ENCODE measurements at regions not wholly inside any gene's neighbourhood (a gene's known extent, or its start where the extent isn't known, plus 50 kb on each side); places are given as distances from the start of the nearest gene placed in this dataset.

GRCh38 chr22:48250937-48251530 is 1488.6 kb downstream of the TBC1D22A start:
- Histone ChIP-seq H3K27ac (ENCODE audit: low read depth) (no peak overlapping the region), H3K36me3 (ENCODE audit: insufficient read depth) (no peaks in the 10 kb centered on the region; the same call in 1 of the 2 replicates), H3K4me2 (no peak overlapping the region), H3K4me1 (ENCODE audit: insufficient read depth) (0 out of 2 replicates have a peak, but pooled peaks cover 4% of the 10 kb centered on the region), H3K9me2 (ENCODE audit: insufficient read depth) (no peaks in the 10 kb centered on the region), H3F3A (replicated peaks; ENCODE audit: low read depth) (no peaks in the 10 kb centered on the region), H3K79me2 (replicated peaks; ENCODE audit: insufficient read depth) (no peaks in the 10 kb centered on the region), H3K4me3 (no peak overlapping the region), H4K20me1 (replicated peaks; ENCODE audit: insufficient read depth) (no peaks in the 10 kb centered on the region), H2AFZ (no peak overlapping the region), H3K27me3 (ENCODE audit: insufficient read depth) (no peaks in the 10 kb centered on the region)
- Mint-ChIP-seq H3K4me3 (no peak overlapping the region), H3K27me3 (ENCODE audit: insufficient read depth, low read depth, poor library complexity) (peaks cover 8% of the 10 kb centered on the region), H3K36me3 (ENCODE audit: low read depth) (no peaks in the 10 kb centered on the region), H3K9me3 (no peaks in the 10 kb centered on the region), H3K4me1 (peaks cover 16% of the 10 kb centered on the region), H3K27ac (no peak overlapping the region)
- no peak for ATAC-seq
- DNase-seq (ENCODE audit: low spot score) = no peak
- TF ChIP-seq CTCF (conservative IDR thresholded peaks at IDR 0.05; ENCODE audit: low read depth in 2 of 2) = no peak
- TF ChIP-seq EZH2 (IDR thresholded peaks at IDR 0.05; ENCODE audit: low read depth, unreplicated experiment) = no peak
- no peak for TF ChIP-seq STAT1 (IDR thresholded peaks at IDR 0.05; ENCODE audit: unreplicated experiment)
- TF ChIP-seq, protein P1, sequence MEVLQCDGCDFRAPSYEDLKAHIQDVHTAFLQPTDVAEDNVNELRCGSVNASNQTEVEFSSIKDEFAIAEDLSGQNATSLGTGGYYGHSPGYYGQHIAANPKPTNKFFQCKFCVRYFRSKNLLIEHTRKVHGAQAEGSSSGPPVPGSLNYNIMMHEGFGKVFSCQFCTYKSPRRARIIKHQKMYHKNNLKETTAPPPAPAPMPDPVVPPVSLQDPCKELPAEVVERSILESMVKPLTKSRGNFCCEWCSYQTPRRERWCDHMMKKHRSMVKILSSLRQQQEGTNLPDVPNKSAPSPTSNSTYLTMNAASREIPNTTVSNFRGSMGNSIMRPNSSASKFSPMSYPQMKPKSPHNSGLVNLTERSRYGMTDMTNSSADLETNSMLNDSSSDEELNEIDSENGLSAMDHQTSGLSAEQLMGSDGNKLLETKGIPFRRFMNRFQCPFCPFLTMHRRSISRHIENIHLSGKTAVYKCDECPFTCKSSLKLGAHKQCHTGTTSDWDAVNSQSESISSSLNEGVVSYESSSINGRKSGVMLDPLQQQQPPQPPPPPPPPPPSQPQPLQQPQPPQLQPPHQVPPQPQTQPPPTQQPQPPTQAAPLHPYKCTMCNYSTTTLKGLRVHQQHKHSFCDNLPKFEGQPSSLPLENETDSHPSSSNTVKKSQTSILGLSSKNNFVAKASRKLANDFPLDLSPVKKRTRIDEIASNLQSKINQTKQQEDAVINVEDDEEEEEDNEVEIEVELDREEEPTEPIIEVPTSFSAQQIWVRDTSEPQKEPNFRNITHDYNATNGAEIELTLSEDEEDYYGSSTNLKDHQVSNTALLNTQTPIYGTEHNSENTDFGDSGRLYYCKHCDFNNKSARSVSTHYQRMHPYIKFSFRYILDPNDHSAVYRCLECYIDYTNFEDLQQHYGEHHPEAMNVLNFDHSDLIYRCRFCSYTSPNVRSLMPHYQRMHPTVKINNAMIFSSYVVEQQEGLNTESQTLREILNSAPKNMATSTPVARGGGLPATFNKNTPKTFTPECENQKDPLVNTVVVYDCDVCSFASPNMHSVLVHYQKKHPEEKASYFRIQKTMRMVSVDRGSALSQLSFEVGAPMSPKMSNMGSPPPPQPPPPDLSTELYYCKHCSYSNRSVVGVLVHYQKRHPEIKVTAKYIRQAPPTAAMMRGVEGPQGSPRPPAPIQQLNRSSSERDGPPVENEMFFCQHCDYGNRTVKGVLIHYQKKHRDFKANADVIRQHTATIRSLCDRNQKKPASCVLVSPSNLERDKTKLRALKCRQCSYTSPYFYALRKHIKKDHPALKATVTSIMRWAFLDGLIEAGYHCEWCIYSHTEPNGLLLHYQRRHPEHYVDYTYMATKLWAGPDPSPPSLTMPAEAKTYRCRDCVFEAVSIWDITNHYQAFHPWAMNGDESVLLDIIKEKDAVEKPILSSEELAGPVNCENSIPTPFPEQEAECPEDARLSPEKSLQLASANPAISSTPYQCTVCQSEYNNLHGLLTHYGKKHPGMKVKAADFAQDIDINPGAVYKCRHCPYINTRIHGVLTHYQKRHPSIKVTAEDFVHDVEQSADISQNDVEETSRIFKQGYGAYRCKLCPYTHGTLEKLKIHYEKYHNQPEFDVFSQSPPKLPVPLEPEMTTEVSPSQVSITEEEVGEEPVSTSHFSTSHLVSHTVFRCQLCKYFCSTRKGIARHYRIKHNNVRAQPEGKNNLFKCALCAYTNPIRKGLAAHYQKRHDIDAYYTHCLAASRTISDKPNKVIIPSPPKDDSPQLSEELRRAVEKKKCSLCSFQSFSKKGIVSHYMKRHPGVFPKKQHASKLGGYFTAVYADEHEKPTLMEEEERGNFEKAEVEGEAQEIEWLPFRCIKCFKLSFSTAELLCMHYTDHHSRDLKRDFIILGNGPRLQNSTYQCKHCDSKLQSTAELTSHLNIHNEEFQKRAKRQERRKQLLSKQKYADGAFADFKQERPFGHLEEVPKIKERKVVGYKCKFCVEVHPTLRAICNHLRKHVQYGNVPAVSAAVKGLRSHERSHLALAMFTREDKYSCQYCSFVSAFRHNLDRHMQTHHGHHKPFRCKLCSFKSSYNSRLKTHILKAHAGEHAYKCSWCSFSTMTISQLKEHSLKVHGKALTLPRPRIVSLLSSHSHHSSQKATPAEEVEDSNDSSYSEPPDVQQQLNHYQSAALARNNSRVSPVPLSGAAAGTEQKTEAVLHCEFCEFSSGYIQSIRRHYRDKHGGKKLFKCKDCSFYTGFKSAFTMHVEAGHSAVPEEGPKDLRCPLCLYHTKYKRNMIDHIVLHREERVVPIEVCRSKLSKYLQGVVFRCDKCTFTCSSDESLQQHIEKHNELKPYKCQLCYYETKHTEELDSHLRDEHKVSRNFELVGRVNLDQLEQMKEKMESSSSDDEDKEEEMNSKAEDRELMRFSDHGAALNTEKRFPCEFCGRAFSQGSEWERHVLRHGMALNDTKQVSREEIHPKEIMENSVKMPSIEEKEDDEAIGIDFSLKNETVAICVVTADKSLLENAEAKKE (CRISPR knock-in tag; IDR thresholded peaks at IDR 0.05) = no peak
- TF ChIP-seq NANOG (IDR thresholded peaks at IDR 0.05; ENCODE audit: borderline replicate concordance) = no peak
- no peak for TF ChIP-seq CREB1 (CRISPR knock-in tag; IDR thresholded peaks at IDR 0.05; ENCODE audit: low read depth)
- no peak for TF ChIP-seq EZH2phosphoT487 (IDR thresholded peaks at IDR 0.05; ENCODE audit: unreplicated experiment)
- TF ChIP-seq ETS1 (IDR thresholded peaks at IDR 0.05) = no peak
- no peak for TF ChIP-seq POLR2AphosphoS5 (IDR thresholded peaks at IDR 0.05; ENCODE audit: low read depth)
- no peak for TF ChIP-seq ZNF114 (CRISPR knock-in tag; IDR thresholded peaks at IDR 0.05)
- TF ChIP-seq REST (IDR thresholded peaks at IDR 0.05; ENCODE audit: unreplicated experiment) = no peak
- no peak for TF ChIP-seq ZNF331 (CRISPR knock-in tag; IDR thresholded peaks at IDR 0.05; ENCODE audit: low read depth)
- no peak for TF ChIP-seq JUNB (IDR thresholded peaks at IDR 0.05; ENCODE audit: unreplicated experiment)

All from GM23338 (cell line).